Activated T-helper 2 cell treated with anti-CD3 and anti-CD28 coated beads, Interferon-gamma antibody, Interleukin-2, Interleukin-4, amounts not matched to agents 10 μg/mL and 5 μg/mL and 100 μg/mL, durations not matched to agents 14 hours and 24 hours and 36 hours (primary cell): ENCODE measurements at regions not wholly inside any gene's neighbourhood (a gene's known extent, or its start where the extent isn't known, plus 50 kb on each side); places are given as distances from the start of the nearest gene placed in this dataset.

Experiments used
- DNase-seq: peaks from one replicate; pipeline ENCODE4 v3.0.0; 2021; ENCODE audit warnings: low spot score
- H3K27ac Mint-ChIP-seq: one replicate; pipeline ENCODE4 v1.8.0; 2021; ENCODE audit warnings: mixed read lengths
- H3K27me3 Mint-ChIP-seq: one replicate; pipeline ENCODE4 v1.8.0; 2021; ENCODE audit warnings: low read depth, mixed read lengths
- H3K36me3 Mint-ChIP-seq: one replicate; pipeline ENCODE4 v1.8.0; 2021; ENCODE audit warnings: low read depth, mixed read lengths
- H3K4me1 Mint-ChIP-seq: one replicate; pipeline ENCODE4 v1.8.0; 2021; ENCODE audit warnings: low read depth, mixed read lengths
- H3K4me3 Mint-ChIP-seq: one replicate; pipeline ENCODE4 v1.8.0; 2021; ENCODE audit warnings: low read depth, mild to moderate bottlenecking, moderate library complexity, mixed read lengths
- H3K9me3 Mint-ChIP-seq: one replicate; pipeline ENCODE4 v1.8.0; 2021; ENCODE audit warnings: mixed read lengths
- intact Hi-C: fragments of 100-400 bp; cut with micrococcal nuclease; formaldehyde crosslinking; loops from one replicate; pipeline ENCODE4 v1.15.1; 2023

GRCh38 chr5:136805466-136805865 is 440.1 kb upstream of the TRPC7 start:
- no peaks in the 10 kb centered on the region for H3K27me3 Mint-ChIP-seq
- H3K9me3 Mint-ChIP-seq = no peaks in the 10 kb centered on the region
- no peak overlapping the region for H3K4me3 Mint-ChIP-seq
- no peaks in the 10 kb centered on the region for H3K4me1 Mint-ChIP-seq
- intact Hi-C loops = no loop called here
- H3K36me3 Mint-ChIP-seq = no peaks in the 10 kb centered on the region
- DNase-seq = no peak
- no peak overlapping the region for H3K27ac Mint-ChIP-seq

- DNase-seq = no peak
- Mint-ChIP-seq H3K36me3 (no peaks in the 10 kb centered on the region), H3K4me3 (no peak overlapping the region), H3K9me3 (peaks cover 8% of the 10 kb centered on the region), H3K27me3 (no peaks in the 10 kb centered on the region), H3K4me1 (no peaks in the 10 kb centered on the region), H3K27ac (no peak overlapping the region)
- intact Hi-C loops = no loop called here
Measured at GRCh38 chr5:136802383-136802782, 437.0 kb upstream of the TRPC7 start.

- Mint-ChIP-seq H3K27ac (no peak overlapping the region), H3K4me1 (no peaks in the 10 kb centered on the region), H3K9me3 (peaks cover 8% of the 10 kb centered on the region), H3K4me3 (no peak overlapping the region), H3K36me3 (no peaks in the 10 kb centered on the region), H3K27me3 (no peaks in the 10 kb centered on the region)
- DNase-seq = no peak
- intact Hi-C loops = no loop called here
Measured at GRCh38 chr5:136799806-136800372, 434.5 kb upstream of the TRPC7 start.

GRCh38 chr5:136793300-136793699 is 428.0 kb upstream of the TRPC7 start:
- intact Hi-C loops = no loop called here
- no peak overlapping the region for H3K4me3 Mint-ChIP-seq
- H3K4me1 Mint-ChIP-seq = no peaks in the 10 kb centered on the region
- H3K27me3 Mint-ChIP-seq = no peaks in the 10 kb centered on the region
- no peak overlapping the region for H3K27ac Mint-ChIP-seq
- peaks cover 8% of the 10 kb centered on the region for H3K9me3 Mint-ChIP-seq
- no peak for DNase-seq
- H3K36me3 Mint-ChIP-seq = no peaks in the 10 kb centered on the region

GRCh38 chr5:136781464-136781863 is 416.1 kb upstream of the TRPC7 start:
- H3K4me3 Mint-ChIP-seq = no peak overlapping the region
- intact Hi-C loops = no loop called here
- no peaks in the 10 kb centered on the region for H3K4me1 Mint-ChIP-seq
- no peaks in the 10 kb centered on the region for H3K36me3 Mint-ChIP-seq
- no peak overlapping the region for H3K27ac Mint-ChIP-seq
- no peaks in the 10 kb centered on the region for H3K9me3 Mint-ChIP-seq
- H3K27me3 Mint-ChIP-seq = no peaks in the 10 kb centered on the region
- no peak for DNase-seq

GRCh38 chr5:136780518-136780917 is 415.2 kb upstream of the TRPC7 start:
- no peaks in the 10 kb centered on the region for H3K9me3 Mint-ChIP-seq
- H3K4me3 Mint-ChIP-seq = no peak overlapping the region
- no peak overlapping the region for H3K27ac Mint-ChIP-seq
- DNase-seq = no peak
- H3K27me3 Mint-ChIP-seq = no peaks in the 10 kb centered on the region
- no peaks in the 10 kb centered on the region for H3K4me1 Mint-ChIP-seq
- no peaks in the 10 kb centered on the region for H3K36me3 Mint-ChIP-seq
- intact Hi-C loops = no loop called here

GRCh38 chr5:136776022-136776927 is 410.9 kb upstream of the TRPC7 start:
- no peaks in the 10 kb centered on the region for H3K9me3 Mint-ChIP-seq
- no peaks in the 10 kb centered on the region for H3K36me3 Mint-ChIP-seq
- intact Hi-C loops = no loop called here
- no peak overlapping the region for H3K27ac Mint-ChIP-seq
- no peak for DNase-seq
- no peak overlapping the region for H3K4me3 Mint-ChIP-seq
- H3K27me3 Mint-ChIP-seq = no peaks in the 10 kb centered on the region
- no peaks in the 10 kb centered on the region for H3K4me1 Mint-ChIP-seq

GRCh38 chr5:136772491-136772890 is 407.1 kb upstream of the TRPC7 start:
- Mint-ChIP-seq H3K27ac (no peak overlapping the region), H3K4me1 (no peaks in the 10 kb centered on the region), H3K27me3 (no peaks in the 10 kb centered on the region), H3K9me3 (no peaks in the 10 kb centered on the region), H3K36me3 (no peaks in the 10 kb centered on the region), H3K4me3 (no peak overlapping the region)
- intact Hi-C loops = no loop called here
- no peak for DNase-seq

- Mint-ChIP-seq H3K27ac (no peak overlapping the region), H3K36me3 (no peaks in the 10 kb centered on the region), H3K27me3 (no peaks in the 10 kb centered on the region), H3K9me3 (no peaks in the 10 kb centered on the region), H3K4me3 (no peak overlapping the region), H3K4me1 (no peaks in the 10 kb centered on the region)
- intact Hi-C loops = no loop called here
- no peak for DNase-seq
Measured at GRCh38 chr5:136769900-136770684, 404.7 kb upstream of the TRPC7 start.

GRCh38 chr5:136769093-136769492 is 403.7 kb upstream of the TRPC7 start:
- intact Hi-C loops = no loop called here
- Mint-ChIP-seq H3K4me3 (no peak overlapping the region), H3K9me3 (no peaks in the 10 kb centered on the region), H3K27me3 (no peaks in the 10 kb centered on the region), H3K4me1 (no peaks in the 10 kb centered on the region), H3K36me3 (no peaks in the 10 kb centered on the region), H3K27ac (no peak overlapping the region)
- no peak for DNase-seq

- DNase-seq = no peak
- Mint-ChIP-seq H3K4me3 (no peak overlapping the region), H3K9me3 (no peaks in the 10 kb centered on the region), H3K27ac (no peak overlapping the region), H3K36me3 (no peaks in the 10 kb centered on the region), H3K27me3 (no peaks in the 10 kb centered on the region), H3K4me1 (no peaks in the 10 kb centered on the region)
- intact Hi-C loops = no loop called here
Measured at GRCh38 chr5:136768457-136768856, 403.1 kb upstream of the TRPC7 start.

- no peaks in the 10 kb centered on the region for H3K27me3 Mint-ChIP-seq
Measured at GRCh38 chr5:136766456-136766855, 401.1 kb upstream of the TRPC7 start.

GRCh38 chr5:136764601-136765000 is 399.3 kb upstream of the TRPC7 start:
- Mint-ChIP-seq H3K9me3 (no peaks in the 10 kb centered on the region), H3K27me3 (no peaks in the 10 kb centered on the region), H3K27ac (no peak overlapping the region), H3K4me3 (no peak overlapping the region), H3K36me3 (no peaks in the 10 kb centered on the region), H3K4me1 (no peaks in the 10 kb centered on the region)
- DNase-seq = no peak
- intact Hi-C loops = no loop called here

More at GRCh38 chr5:136766456-136766855, 401.1 kb upstream of the TRPC7 start:
- Mint-ChIP-seq H3K36me3 (no peaks in the 10 kb centered on the region), H3K4me3 (no peak overlapping the region), H3K27ac (no peak overlapping the region), H3K9me3 (no peaks in the 10 kb centered on the region), H3K4me1 (no peaks in the 10 kb centered on the region)
- no peak for DNase-seq
- intact Hi-C loops = no loop called here
